ENCODE measurements at regions not wholly inside any gene's neighbourhood (a gene's known extent, or its start where the extent isn't known, plus 50 kb on each side); places are given as distances from the start of the nearest gene placed in this dataset.

DNA sequence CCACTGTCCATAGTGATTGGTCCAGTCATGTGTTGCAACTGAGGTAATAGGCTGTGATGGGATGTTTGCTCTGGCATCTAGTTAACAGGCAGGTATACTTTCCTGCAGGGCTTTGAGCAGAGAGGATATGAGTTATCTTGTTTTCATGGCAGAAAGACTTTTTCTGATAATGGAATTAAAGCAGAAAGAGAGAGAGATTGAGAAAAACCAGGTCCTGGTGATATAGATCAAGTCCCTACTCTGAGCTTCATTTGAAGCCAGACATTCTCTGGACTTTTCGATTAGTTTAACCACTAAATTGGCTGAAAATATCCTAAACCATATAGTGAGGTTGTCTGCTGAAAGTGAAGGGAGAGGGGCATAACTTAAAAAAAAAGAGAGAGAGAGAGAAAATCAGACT lies 233.8 kb upstream of the TBX18 start:
- H3K9me3 ChIP-seq (ENCODE audit: control insufficient read depth, insufficient read depth, low read length) = no peaks in the 10 kb centered on the region
- no peak overlapping the region for H3K23ac ChIP-seq (ENCODE audit: low read depth, low read length)
- H2BK20ac ChIP-seq (ENCODE audit: low read depth, low read length) = no peak overlapping the region
- no peak overlapping the region for H2BK5ac ChIP-seq (ENCODE audit: low read depth, low read length, poor library complexity, severe bottlenecking)
- H3K9ac ChIP-seq (ENCODE audit: low read depth, low read length) = no peak overlapping the region
- dilution Hi-C loops (cut with HindIII; ENCODE audit: low sequenced_read_pairs, unreplicated experiment) (no loop called here), in situ Hi-C loops (cut with MboI; ENCODE audit: low sequenced_read_pairs) (no loop called here), intact Hi-C loops (cut with micrococcal nuclease) (no loop called here)
- no peak overlapping the region for H3K4ac ChIP-seq (ENCODE audit: low read depth, low read length)
- no peak overlapping the region for H2AFZ ChIP-seq (replicated peaks; ENCODE audit: low read length, poor library complexity)
- DNase-seq (no peak), ATAC-seq (ENCODE audit: low read depth) (no peak)
- H3K27ac ChIP-seq (ENCODE audit: insufficient read depth, low read length) = no peak overlapping the region
- H4K20me1 ChIP-seq (ENCODE audit: insufficient read depth, low read length) = no peaks in the 10 kb centered on the region
- H3K27me3 ChIP-seq (ENCODE audit: control insufficient read depth, insufficient read depth, low read length) = no peaks in the 10 kb centered on the region
- H2BK15ac ChIP-seq (ENCODE audit: low read depth, low read length) = no peak overlapping the region
- no peaks in the 10 kb centered on the region for H3K4me1 ChIP-seq (ENCODE audit: control insufficient read depth, insufficient read depth, low read length)
- H3K4me3 ChIP-seq (ENCODE audit: insufficient read depth, low read depth, low read length) = no peak overlapping the region
- BruUV-seq (replicated peaks) = no TSS peak
- no peak overlapping the region for H3K14ac ChIP-seq (replicated peaks; ENCODE audit: low read depth, low read length)
- WGBS, 2 experiments (ENCODE audit: extremely low coverage in 2 of 2, insufficient read length in 1 of 2) = no CpG with 5 or more reads among the region's 1 CpG
- no peaks in the 10 kb centered on the region for H3K9me1 ChIP-seq (ENCODE audit: insufficient read depth, low read length)
- no peak overlapping the region for H2AK9ac ChIP-seq (replicated peaks; ENCODE audit: low read depth, low read length, poor library complexity)
- CTCF ChIA-PET = no interaction called here
- no peaks in the 10 kb centered on the region for H3K36me3 ChIP-seq (ENCODE audit: control insufficient read depth, insufficient read depth, low read length)
- H3K18ac ChIP-seq (ENCODE audit: low read depth, low read length) = no peak overlapping the region
- no peak overlapping the region for H2BK120ac ChIP-seq (ENCODE audit: low read depth, low read length)
- no peak for TF ChIP-seq NFE2L2 (IDR thresholded peaks at IDR 0.05; ENCODE audit: low read depth, low read length)
- no peak for TF ChIP-seq RCOR1 (IDR thresholded peaks at IDR 0.05; ENCODE audit: insufficient replicate concordance, low read length)
- no peak for TF ChIP-seq RFX5 (IDR thresholded peaks at IDR 0.05; ENCODE audit: low read depth, low read length)
- TF ChIP-seq CHD1 (IDR thresholded peaks at IDR 0.05; ENCODE audit: low read depth, low read length) = no peak
- TF ChIP-seq FOS (IDR thresholded peaks at IDR 0.05; ENCODE audit: low read depth, low read length) = no peak
- TF ChIP-seq CEBPB (IDR thresholded peaks at IDR 0.05; ENCODE audit: low read depth, low read length) = no peak
- TF ChIP-seq ELK1 (IDR thresholded peaks at IDR 0.05; ENCODE audit: borderline replicate concordance, low read depth, low read length) = no peak
- TF ChIP-seq MAZ (IDR thresholded peaks at IDR 0.05; ENCODE audit: borderline replicate concordance, low read depth, low read length) = no peak
- TF ChIP-seq MXI1 (IDR thresholded peaks at IDR 0.05; ENCODE audit: borderline replicate concordance, low read depth, low read length) = no peak
- TF ChIP-seq POLR2A (IDR thresholded peaks at IDR 0.05; ENCODE audit: low read depth, low read length) = no peak
- no peak for TF ChIP-seq BHLHE40 (IDR thresholded peaks at IDR 0.05; ENCODE audit: low read depth, low read length)
- TF ChIP-seq MAFK (IDR thresholded peaks at IDR 0.05; ENCODE audit: low read depth, low read length) = no peak
- TF ChIP-seq, protein P1, sequence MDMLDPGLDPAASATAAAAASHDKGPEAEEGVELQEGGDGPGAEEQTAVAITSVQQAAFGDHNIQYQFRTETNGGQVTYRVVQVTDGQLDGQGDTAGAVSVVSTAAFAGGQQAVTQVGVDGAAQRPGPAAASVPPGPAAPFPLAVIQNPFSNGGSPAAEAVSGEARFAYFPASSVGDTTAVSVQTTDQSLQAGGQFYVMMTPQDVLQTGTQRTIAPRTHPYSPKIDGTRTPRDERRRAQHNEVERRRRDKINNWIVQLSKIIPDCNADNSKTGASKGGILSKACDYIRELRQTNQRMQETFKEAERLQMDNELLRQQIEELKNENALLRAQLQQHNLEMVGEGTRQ (IDR thresholded peaks at IDR 0.05; ENCODE audit: low read depth, low read length) = no peak
- TF ChIP-seq SMC3 (IDR thresholded peaks at IDR 0.05; ENCODE audit: low read depth, low read length) = no peak
- no peak for TF ChIP-seq RAD21 (IDR thresholded peaks at IDR 0.05; ENCODE audit: low read length)
- TF ChIP-seq, protein P2, sequence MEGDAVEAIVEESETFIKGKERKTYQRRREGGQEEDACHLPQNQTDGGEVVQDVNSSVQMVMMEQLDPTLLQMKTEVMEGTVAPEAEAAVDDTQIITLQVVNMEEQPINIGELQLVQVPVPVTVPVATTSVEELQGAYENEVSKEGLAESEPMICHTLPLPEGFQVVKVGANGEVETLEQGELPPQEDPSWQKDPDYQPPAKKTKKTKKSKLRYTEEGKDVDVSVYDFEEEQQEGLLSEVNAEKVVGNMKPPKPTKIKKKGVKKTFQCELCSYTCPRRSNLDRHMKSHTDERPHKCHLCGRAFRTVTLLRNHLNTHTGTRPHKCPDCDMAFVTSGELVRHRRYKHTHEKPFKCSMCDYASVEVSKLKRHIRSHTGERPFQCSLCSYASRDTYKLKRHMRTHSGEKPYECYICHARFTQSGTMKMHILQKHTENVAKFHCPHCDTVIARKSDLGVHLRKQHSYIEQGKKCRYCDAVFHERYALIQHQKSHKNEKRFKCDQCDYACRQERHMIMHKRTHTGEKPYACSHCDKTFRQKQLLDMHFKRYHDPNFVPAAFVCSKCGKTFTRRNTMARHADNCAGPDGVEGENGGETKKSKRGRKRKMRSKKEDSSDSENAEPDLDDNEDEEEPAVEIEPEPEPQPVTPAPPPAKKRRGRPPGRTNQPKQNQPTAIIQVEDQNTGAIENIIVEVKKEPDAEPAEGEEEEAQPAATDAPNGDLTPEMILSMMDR (conservative IDR thresholded peaks at IDR 0.05; ENCODE audit: low read depth, low read length) = no peak
- no peak overlapping the region for H4K5ac ChIP-seq (ENCODE audit: low read depth, low read length)
- no peak overlapping the region for H3K4me2 ChIP-seq (ENCODE audit: low read depth, low read length)
- no peak overlapping the region for H2AK5ac ChIP-seq (ENCODE audit: low read depth, low read length)
- H4K8ac ChIP-seq (ENCODE audit: low read depth in 2 of 2, low read length in 2 of 2) = no peak overlapping the region
- no peak overlapping the region for H4K91ac ChIP-seq (ENCODE audit: insufficient read depth, low read depth, low read length)
- POLR2A ChIA-PET (ENCODE audit: unreplicated experiment) = no interaction called here
- no peaks in the 10 kb centered on the region for H3K79me1 ChIP-seq (ENCODE audit: low read depth in 1 of 2, low read length in 2 of 2)
- no peak overlapping the region for H3K56ac ChIP-seq (ENCODE audit: extremely low read depth, insufficient read depth, low read length)

Measured in IMR-90 (cell line).